ENCODE measurements at regions not wholly inside any gene's neighbourhood (a gene's known extent, or its start where the extent isn't known, plus 50 kb on each side); places are given as distances from the start of the nearest gene placed in this dataset.

GRCh38 chr1:239761509-239761908 is 330.2 kb upstream of the FMN2 start:
- TF ChIP-seq CTCF (IDR thresholded peaks at IDR 0.05) = no peak
- ATAC-seq = no peak
- no peaks in the 10 kb centered on the region for H3K27me3 Mint-ChIP-seq
- no peaks in the 10 kb centered on the region for H3K36me3 Mint-ChIP-seq (ENCODE audit: low read depth)
- ChIA-PET CTCF (no interaction called here), POLR2A (no interaction called here)
- no peaks in the 10 kb centered on the region for H3K4me1 Mint-ChIP-seq (ENCODE audit: low read depth)
- DNase-seq = no peak
- H3K4me3 Mint-ChIP-seq = no peak overlapping the region
- no peak overlapping the region for H3K27ac Mint-ChIP-seq
- intact Hi-C loops (cut with micrococcal nuclease) = no loop called here
- H3K9me3 Mint-ChIP-seq = no peaks in the 10 kb centered on the region

GRCh38 chr1:239763850-239764249 is 327.8 kb upstream of the FMN2 start:
- no peak overlapping the region for H3K27ac Mint-ChIP-seq
- no peak overlapping the region for H3K4me3 Mint-ChIP-seq
- no peaks in the 10 kb centered on the region for H3K36me3 Mint-ChIP-seq (ENCODE audit: low read depth)
- intact Hi-C loops (cut with micrococcal nuclease) = no loop called here
- CTCF ChIA-PET = no interaction called here
- no peak for ATAC-seq
- H3K4me1 Mint-ChIP-seq (ENCODE audit: low read depth) = no peaks in the 10 kb centered on the region
- no peaks in the 10 kb centered on the region for H3K9me3 Mint-ChIP-seq
- POLR2A ChIA-PET = interaction anchor here (0.9 kb wide), 1 partner anchor 10 kb away, joined by 4 read pairs; no protein-coding TSS in a partner anchor
- no peak for DNase-seq
- TF ChIP-seq CTCF (IDR thresholded peaks at IDR 0.05) = no peak
- H3K27me3 Mint-ChIP-seq = no peaks in the 10 kb centered on the region

GRCh38 chr1:239764546-239764945 is 327.1 kb upstream of the FMN2 start:
- Mint-ChIP-seq H3K4me3 (no peak overlapping the region), H3K27me3 (no peaks in the 10 kb centered on the region), H3K36me3 (ENCODE audit: low read depth) (no peaks in the 10 kb centered on the region), H3K9me3 (no peaks in the 10 kb centered on the region), H3K27ac (no peak overlapping the region), H3K4me1 (ENCODE audit: low read depth) (no peaks in the 10 kb centered on the region)
- POLR2A ChIA-PET = no interaction called here
- no peak for DNase-seq
- CTCF ChIA-PET = no interaction called here
- no peak for TF ChIP-seq CTCF (IDR thresholded peaks at IDR 0.05)
- no peak for ATAC-seq
- intact Hi-C loops (cut with micrococcal nuclease) = no loop called here

- H3K36me3 Mint-ChIP-seq (ENCODE audit: low read depth) = no peaks in the 10 kb centered on the region
- no peak for TF ChIP-seq CTCF (IDR thresholded peaks at IDR 0.05)
- ATAC-seq (no peak), DNase-seq (no peak)
- H3K4me3 Mint-ChIP-seq = no peak overlapping the region
- CTCF ChIA-PET = no interaction called here
- H3K4me1 Mint-ChIP-seq (ENCODE audit: low read depth) = no peaks in the 10 kb centered on the region
- H3K27ac Mint-ChIP-seq = no peak overlapping the region
- no peaks in the 10 kb centered on the region for H3K27me3 Mint-ChIP-seq
- no peaks in the 10 kb centered on the region for H3K9me3 Mint-ChIP-seq
- POLR2A ChIA-PET = no interaction called here
- intact Hi-C loops (cut with micrococcal nuclease) = no loop called here
These were observed 326.5 kb upstream of the FMN2 start for GRCh38 chr1:239765163-239765562.

GRCh38 chr1:239771550-239771949 is 320.1 kb upstream of the FMN2 start:
- Mint-ChIP-seq H3K27ac (no peak overlapping the region), H3K4me3 (no peak overlapping the region), H3K36me3 (ENCODE audit: low read depth) (no peaks in the 10 kb centered on the region), H3K9me3 (no peaks in the 10 kb centered on the region), H3K27me3 (no peaks in the 10 kb centered on the region), H3K4me1 (ENCODE audit: low read depth) (peaks cover 3% of the 10 kb centered on the region)
- TF ChIP-seq CTCF (IDR thresholded peaks at IDR 0.05) = no peak
- POLR2A ChIA-PET = no interaction called here
- intact Hi-C loops (cut with micrococcal nuclease) = no loop called here
- no peak for DNase-seq
- ATAC-seq = no peak
- CTCF ChIA-PET = no interaction called here

Measured in activated CD8-positive, alpha-beta T cell treated with anti-CD3 and anti-CD28 coated beads for 36 hours (primary cell).